ENCODE measurements at regions not wholly inside any gene's neighbourhood (a gene's known extent, or its start where the extent isn't known, plus 50 kb on each side); places are given as distances from the start of the nearest gene placed in this dataset.

DNA sequence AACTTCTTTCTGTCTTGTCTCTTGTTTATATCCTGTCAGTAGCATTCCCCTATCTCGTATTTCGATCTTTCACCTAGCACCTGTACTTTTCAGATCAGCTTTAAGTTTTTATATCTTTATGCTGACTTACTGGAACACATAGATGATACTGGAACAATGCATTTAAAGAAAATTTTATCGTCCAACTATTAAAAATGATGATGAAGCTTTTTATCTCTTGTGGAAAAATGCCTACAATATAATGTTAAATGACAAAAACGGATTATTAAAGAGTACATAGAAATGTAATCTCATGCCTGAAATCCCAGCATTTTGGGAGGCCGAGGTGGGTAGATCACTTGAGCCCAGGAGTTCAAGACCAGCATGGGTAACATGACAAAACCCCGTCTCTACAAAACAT lies 139.5 kb downstream of the ZPLD1 start:
- TF ChIP-seq POLR2A (IDR thresholded peaks at IDR 0.05; ENCODE audit: low read length) (no peak), GATA1 (IDR thresholded peaks at IDR 0.05; ENCODE audit: low read depth, low read length) (no peak)
